HG03025 (cell line): ENCODE measurements at regions not wholly inside any gene's neighbourhood (a gene's known extent, or its start where the extent isn't known, plus 50 kb on each side); places are given as distances from the start of the nearest gene placed in this dataset.

Experiments
- ATAC-seq: cut with Tn5 transposase; IDR thresholded peaks from one replicate; pipeline ENCODE4 v1.9.1; 2021; ENCODE audit warnings: mild to moderate bottlenecking, moderate library complexity; ENCODE audit not compliant: unreplicated experiment, low FRiP score

- ATAC-seq, result no peak
These were observed 136.2 kb downstream of the ZBTB18 start for GRCh38 chr1:244187310-244187709.

GRCh38 chr1:244191581-244191980, 140.5 kb downstream of the ZBTB18 start:
- no peak for ATAC-seq

- ATAC-seq, result no peak
These were observed 141.2 kb downstream of the ZBTB18 start for GRCh38 chr1:244192325-244192724.

GRCh38 chr1:244196571-244197285, 145.6 kb downstream of the ZBTB18 start:
- no peak for ATAC-seq

- ATAC-seq, result no peak
These were observed 146.8 kb downstream of the ZBTB18 start for GRCh38 chr1:244197851-244198375.

GRCh38 chr1:244199902-244200301, 148.8 kb downstream of the ZBTB18 start:
- ATAC-seq, result no peak

GRCh38 chr1:244200596-244200995, 149.5 kb downstream of the ZBTB18 start:
- no peak for ATAC-seq

- ATAC-seq, result no peak
These were observed 150.7 kb downstream of the ZBTB18 start for GRCh38 chr1:244201750-244202149.

GRCh38 chr1:244204004-244204403, 152.9 kb downstream of the ZBTB18 start:
- no peak for ATAC-seq

- ATAC-seq, result no peak
These were observed 154.1 kb downstream of the ZBTB18 start for GRCh38 chr1:244205171-244205570.

- no peak for ATAC-seq
These were observed 154.8 kb downstream of the ZBTB18 start for GRCh38 chr1:244205906-244206305.

- no peak for ATAC-seq
These were observed 156.2 kb downstream of the ZBTB18 start for GRCh38 chr1:244207042-244207934.

- ATAC-seq, result no peak
These were observed 156.8 kb downstream of the ZBTB18 start for GRCh38 chr1:244207935-244208244.

- no peak for ATAC-seq
These were observed 158.9 kb downstream of the ZBTB18 start for GRCh38 chr1:244209955-244210354.

- no peak for ATAC-seq
These were observed 159.9 kb downstream of the ZBTB18 start for GRCh38 chr1:244210884-244211558.

GRCh38 chr1:244211559-244211944, 160.5 kb downstream of the ZBTB18 start:
- no peak for ATAC-seq

GRCh38 chr1:244212219-244212618, 161.1 kb downstream of the ZBTB18 start:
- ATAC-seq, result no peak

- ATAC-seq, result no peak
These were observed 161.9 kb downstream of the ZBTB18 start for GRCh38 chr1:244212797-244213475.

- no peak for ATAC-seq
These were observed 163.2 kb downstream of the ZBTB18 start for GRCh38 chr1:244214009-244214967.
